ENCODE measurements at regions not wholly inside any gene's neighbourhood (a gene's known extent, or its start where the extent isn't known, plus 50 kb on each side); places are given as distances from the start of the nearest gene placed in this dataset.
A peak's percentile ranks its signal among the peaks of the same experiment; 100 is the strongest.

DNA sequence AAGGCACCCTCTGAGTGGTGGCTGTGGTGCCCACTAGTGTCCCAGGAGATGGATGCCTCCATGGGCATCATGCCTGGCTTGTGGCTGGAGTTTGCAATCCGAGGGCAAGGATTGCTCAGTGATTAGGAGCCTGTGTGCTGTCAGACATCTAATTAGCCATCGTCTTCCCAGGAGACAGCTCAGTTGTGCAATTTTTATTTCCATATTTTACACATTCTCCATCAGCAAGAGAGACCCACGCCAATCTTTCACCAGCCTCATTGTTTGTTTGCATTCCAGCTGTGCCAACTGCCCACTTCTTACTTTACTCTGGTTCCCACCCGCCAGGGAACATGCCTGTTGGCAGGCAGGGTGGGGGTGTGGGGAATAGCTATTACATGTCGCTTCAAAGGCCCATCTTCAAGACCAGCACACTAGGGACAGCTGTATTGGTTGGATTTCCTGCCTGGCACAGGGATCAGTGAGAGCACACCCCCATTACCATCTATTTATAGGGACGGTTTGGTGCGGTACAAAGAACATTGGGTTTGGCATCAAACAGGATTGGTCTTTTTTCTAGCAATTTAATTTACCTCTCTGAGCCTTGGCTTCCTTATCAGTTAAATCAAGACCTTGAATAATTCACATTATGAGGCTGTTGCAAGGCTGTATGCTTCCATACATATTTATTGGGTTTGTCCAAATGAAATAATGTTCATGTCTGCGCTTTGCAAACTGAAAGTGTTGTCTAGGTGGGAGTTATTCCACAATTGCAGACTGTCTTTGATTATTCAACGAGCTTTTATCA, 80.7 kb upstream of the NAV2 start:
- TF ChIP-seq POLR2A (IDR thresholded peaks at IDR 0.05) = no peak
- TF ChIP-seq, protein P1, sequence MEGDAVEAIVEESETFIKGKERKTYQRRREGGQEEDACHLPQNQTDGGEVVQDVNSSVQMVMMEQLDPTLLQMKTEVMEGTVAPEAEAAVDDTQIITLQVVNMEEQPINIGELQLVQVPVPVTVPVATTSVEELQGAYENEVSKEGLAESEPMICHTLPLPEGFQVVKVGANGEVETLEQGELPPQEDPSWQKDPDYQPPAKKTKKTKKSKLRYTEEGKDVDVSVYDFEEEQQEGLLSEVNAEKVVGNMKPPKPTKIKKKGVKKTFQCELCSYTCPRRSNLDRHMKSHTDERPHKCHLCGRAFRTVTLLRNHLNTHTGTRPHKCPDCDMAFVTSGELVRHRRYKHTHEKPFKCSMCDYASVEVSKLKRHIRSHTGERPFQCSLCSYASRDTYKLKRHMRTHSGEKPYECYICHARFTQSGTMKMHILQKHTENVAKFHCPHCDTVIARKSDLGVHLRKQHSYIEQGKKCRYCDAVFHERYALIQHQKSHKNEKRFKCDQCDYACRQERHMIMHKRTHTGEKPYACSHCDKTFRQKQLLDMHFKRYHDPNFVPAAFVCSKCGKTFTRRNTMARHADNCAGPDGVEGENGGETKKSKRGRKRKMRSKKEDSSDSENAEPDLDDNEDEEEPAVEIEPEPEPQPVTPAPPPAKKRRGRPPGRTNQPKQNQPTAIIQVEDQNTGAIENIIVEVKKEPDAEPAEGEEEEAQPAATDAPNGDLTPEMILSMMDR (IDR thresholded peaks at IDR 0.05) = no peak
- H3K9me3 ChIP-seq (replicated peaks in 1 of 3) = no peaks in the 10 kb centered on the region
- no peak for DNase-seq
- H3K4me3 ChIP-seq = no peak overlapping the region
- no peaks in the 10 kb centered on the region for H3K36me3 ChIP-seq (replicated peaks in 1 of 2)
- H3K27ac ChIP-seq = peak overlapping the region in 2 of 5 donors; percentile 32 to 75
- intact Hi-C loops (cut with DNase I) = no loop called here
- 71 to 77% (median 73%) methylated on average over 8 to 9 of the region's 9 CpGs for WGBS, 4 donors
- no peaks in the 10 kb centered on the region for H3K27me3 ChIP-seq
- H3K4me1 ChIP-seq (replicated peaks in 1 of 2) = peaks cover 6 to 27% of the 10 kb centered on the region in 2 donors

DNA sequence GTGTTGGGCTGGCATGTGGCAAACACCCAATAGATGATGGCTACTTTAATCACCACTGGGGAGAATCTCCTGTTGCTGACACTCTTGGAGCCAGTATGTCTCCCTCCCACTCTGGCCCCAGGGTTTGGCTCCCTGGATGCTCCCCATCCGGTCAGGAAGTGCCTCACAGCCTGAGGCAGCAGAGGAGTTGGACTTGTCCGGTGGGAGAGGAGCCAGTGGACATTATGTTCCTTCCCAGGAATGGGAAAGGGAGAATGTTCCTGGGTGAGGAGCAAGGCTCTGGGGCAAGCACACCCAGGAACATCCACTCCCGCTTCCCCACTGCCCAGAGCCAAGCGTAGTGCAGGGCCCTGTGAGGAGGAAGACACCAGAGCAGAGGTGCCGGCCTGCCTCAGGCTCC, 84.6 kb upstream of the NAV2 start:
- no peaks in the 10 kb centered on the region for H3K9me3 ChIP-seq (replicated peaks in 1 of 3)
- H3K36me3 ChIP-seq (replicated peaks in 1 of 2) = no peaks in the 10 kb centered on the region
- H3K4me1 ChIP-seq (replicated peaks in 1 of 2) = peaks cover 6 to 24% of the 10 kb centered on the region in 2 donors
- WGBS, 4 donors = 49 to 59% (median 56%) methylated on average over 2 to 5 of the region's 5 CpGs
- H3K27ac ChIP-seq = peak overlapping the region in 4 of 5 donors; percentile 16 to 86 (median 24)
- intact Hi-C loops (cut with DNase I) = no loop called here
- no peak for TF ChIP-seq POLR2A (IDR thresholded peaks at IDR 0.05)
- TF ChIP-seq, protein P1 (IDR thresholded peaks at IDR 0.05) = peak in 2 of 6 experiments; percentile 14 to 31
- no peak overlapping the region for H3K4me3 ChIP-seq
- DNase-seq = peak in 6 of 7 donors; percentile 40 to 78 (median 54)
- no peaks in the 10 kb centered on the region for H3K27me3 ChIP-seq

DNA sequence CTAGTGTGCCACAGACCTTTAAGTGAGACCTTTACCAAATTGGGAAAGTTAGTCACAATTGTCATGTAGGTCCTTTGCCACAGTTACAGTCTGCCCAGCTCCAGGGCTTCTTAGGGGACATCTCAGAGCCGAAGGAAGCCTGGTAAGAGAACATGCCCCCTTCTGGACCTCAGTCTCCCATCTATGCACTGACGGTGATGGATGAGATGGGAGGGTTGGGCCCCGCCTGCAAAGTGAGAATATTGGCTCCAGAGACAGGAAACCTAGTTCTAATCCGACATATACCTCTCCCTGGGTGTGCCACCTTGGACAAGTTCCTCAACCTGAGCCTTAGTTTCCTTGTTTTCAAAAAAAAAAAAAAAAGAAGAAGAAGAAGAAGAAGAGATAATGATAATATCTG, 85.1 kb upstream of the NAV2 start:
- Histone ChIP-seq H3K4me1 (replicated peaks in 1 of 2) (peaks cover 6 to 19% of the 10 kb centered on the region in 2 donors), H3K36me3 (replicated peaks in 1 of 2) (no peaks in the 10 kb centered on the region), H3K27me3 (no peaks in the 10 kb centered on the region), H3K27ac (peak overlapping the region in 2 of 5 donors; percentile 20 to 86), H3K4me3 (no peak overlapping the region), H3K9me3 (replicated peaks in 1 of 3) (no peaks in the 10 kb centered on the region)
- intact Hi-C loops (cut with DNase I) = no loop called here
- no peak for TF ChIP-seq POLR2A (IDR thresholded peaks at IDR 0.05)
- TF ChIP-seq, protein P1 (IDR thresholded peaks at IDR 0.05) = no peak
- DNase-seq = no peak
- 63 to 67% (median 67%) methylated on average over 4 of the region's 4 CpGs for WGBS, 4 donors

DNA sequence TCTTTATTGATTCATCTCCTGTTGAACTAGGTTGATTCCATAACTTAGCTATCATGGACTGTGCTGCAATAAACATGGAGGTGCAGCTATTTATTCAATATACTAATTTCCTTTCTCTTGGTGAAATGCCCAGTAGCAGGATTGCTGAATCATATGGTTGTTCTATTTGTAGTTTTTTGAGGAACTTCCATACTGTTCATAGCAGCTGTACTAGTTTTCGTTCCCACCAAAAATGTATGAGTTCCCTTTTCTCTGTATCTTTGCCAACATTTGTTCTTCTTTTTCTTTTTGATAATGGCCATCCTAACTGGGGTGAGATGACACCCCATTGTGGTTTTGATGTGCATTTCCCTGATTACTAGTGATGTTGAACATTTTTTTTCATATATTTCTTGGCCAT, 87.2 kb upstream of the NAV2 start:
- intact Hi-C loops (cut with DNase I) = no loop called here
- Histone ChIP-seq H3K9me3 (replicated peaks in 1 of 3) (no peaks in the 10 kb centered on the region), H3K27ac (no peak overlapping the region), H3K4me3 (no peak overlapping the region), H3K27me3 (no peaks in the 10 kb centered on the region), H3K4me1 (replicated peaks in 1 of 2) (peaks cover 6 to 11% of the 10 kb centered on the region in 2 donors), H3K36me3 (replicated peaks in 1 of 2) (no peaks in the 10 kb centered on the region)
- TF ChIP-seq, protein P1 (IDR thresholded peaks at IDR 0.05) = no peak
- no peak for TF ChIP-seq POLR2A (IDR thresholded peaks at IDR 0.05)
- no peak for DNase-seq
- WGBS, 4 donors = 64 to 69% (median 66%) methylated on average over 1 of the region's 1 CpG

Measured in adrenal gland (tissue), 9 donors.